GM21447 (cell line): ENCODE measurements at regions not wholly inside any gene's neighbourhood (a gene's known extent, or its start where the extent isn't known, plus 50 kb on each side); places are given as distances from the start of the nearest gene placed in this dataset.

Source experiments
- ATAC-seq: cut with Tn5 transposase; IDR thresholded peaks from one replicate; pipeline ENCODE4 v1.9.1; 2021; ENCODE audit not compliant: unreplicated experiment

GRCh38 chr18:44374966-44375365 lies 305.7 kb upstream of the SETBP1 start:
- ATAC-seq: no peak

- ATAC-seq: no peak
Measured at GRCh38 chr18:44386401-44386800, 294.3 kb upstream of the SETBP1 start.

- ATAC-seq: no peak
Measured at GRCh38 chr18:44388329-44388728, 292.4 kb upstream of the SETBP1 start.

GRCh38 chr18:44392933-44393332 lies 287.8 kb upstream of the SETBP1 start:
- no peak for ATAC-seq

GRCh38 chr18:44393406-44393805 lies 287.3 kb upstream of the SETBP1 start:
- ATAC-seq: no peak

- ATAC-seq: no peak
Measured at GRCh38 chr18:44396550-44396949, 284.1 kb upstream of the SETBP1 start.

- ATAC-seq: no peak
Measured at GRCh38 chr18:44409071-44409470, 271.6 kb upstream of the SETBP1 start.

GRCh38 chr18:44409515-44409914 lies 271.2 kb upstream of the SETBP1 start:
- no peak for ATAC-seq

- no peak for ATAC-seq
Measured at GRCh38 chr18:44410740-44411139, 269.9 kb upstream of the SETBP1 start.

GRCh38 chr18:44411262-44411905 lies 269.3 kb upstream of the SETBP1 start:
- ATAC-seq: no peak

- ATAC-seq: no peak
Measured at GRCh38 chr18:44411976-44412375, 268.7 kb upstream of the SETBP1 start.

GRCh38 chr18:44423814-44424644 lies 256.7 kb upstream of the SETBP1 start:
- no peak for ATAC-seq

- no peak for ATAC-seq
Measured at GRCh38 chr18:44424645-44425035, 256.0 kb upstream of the SETBP1 start.

- ATAC-seq: no peak
Measured at GRCh38 chr18:44425161-44425560, 255.5 kb upstream of the SETBP1 start.

- no peak for ATAC-seq
Measured at GRCh38 chr18:44437603-44438002, 243.1 kb upstream of the SETBP1 start.

- no peak for ATAC-seq
Measured at GRCh38 chr18:44450226-44450625, 230.5 kb upstream of the SETBP1 start.

GRCh38 chr18:44452346-44452745 lies 228.3 kb upstream of the SETBP1 start:
- no peak for ATAC-seq

- no peak for ATAC-seq
Measured at GRCh38 chr18:44453505-44453904, 227.2 kb upstream of the SETBP1 start.

GRCh38 chr18:44458777-44459176 lies 221.9 kb upstream of the SETBP1 start:
- no peak for ATAC-seq

GRCh38 chr18:44464398-44465180 lies 216.1 kb upstream of the SETBP1 start:
- ATAC-seq: no peak

- no peak for ATAC-seq
Measured at GRCh38 chr18:44465381-44465841, 215.3 kb upstream of the SETBP1 start.

GRCh38 chr18:44466997-44467396 lies 213.7 kb upstream of the SETBP1 start:
- ATAC-seq: no peak
